Fibroblast of pulmonary artery (primary cell): ENCODE measurements at regions not wholly inside any gene's neighbourhood (a gene's known extent, or its start where the extent isn't known, plus 50 kb on each side); places are given as distances from the start of the nearest gene placed in this dataset.
"Not testable (repeated sequence)": the region's sequence is repeated elsewhere in the genome, so short reads cannot be mapped to it uniquely, and the experiment has no call there.

Experiments used
- DNase-seq: peaks from one replicate; pipeline ENCODE4 v3.0.0-alpha.2; 2010; ENCODE audit warnings: low read depth
- H3K4me3 ChIP-seq: replicated peaks from 2 replicates; pipeline ENCODE4 v1.5.1; 2011; ENCODE audit warnings: low read depth, mild to moderate bottlenecking, control low read depth, low read length, moderate library complexity
- TF ChIP-seq, protein P1 (sequence below): IDR thresholded peaks from 2 replicates; pipeline ENCODE4 v1.5.1; 2011; ENCODE audit warnings: mild to moderate bottlenecking, control low read depth, low read length, inconsistent platforms; ENCODE audit errors: missing control alignments

DNA sequence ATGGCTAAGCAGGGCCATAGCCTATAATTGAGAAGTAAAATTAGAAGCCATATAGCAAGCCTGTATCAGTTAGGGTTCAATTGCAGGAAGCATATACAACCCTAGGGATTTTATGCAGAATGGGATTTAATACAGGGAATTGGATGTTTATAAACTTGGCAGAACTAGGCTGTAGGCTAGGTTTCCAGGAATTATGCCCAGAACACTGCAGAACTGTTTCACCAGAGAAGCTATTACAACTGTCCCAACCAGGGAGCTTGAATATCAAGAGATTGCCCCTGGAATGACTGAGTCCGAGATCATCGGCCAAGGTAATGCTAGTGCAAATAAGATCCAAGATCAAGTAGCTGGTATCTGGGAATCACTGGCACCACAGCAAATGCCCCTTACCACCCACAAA is 64.0 kb downstream of the PRR15 start:
- DNase-seq, result no peak
- TF ChIP-seq, protein P1, sequence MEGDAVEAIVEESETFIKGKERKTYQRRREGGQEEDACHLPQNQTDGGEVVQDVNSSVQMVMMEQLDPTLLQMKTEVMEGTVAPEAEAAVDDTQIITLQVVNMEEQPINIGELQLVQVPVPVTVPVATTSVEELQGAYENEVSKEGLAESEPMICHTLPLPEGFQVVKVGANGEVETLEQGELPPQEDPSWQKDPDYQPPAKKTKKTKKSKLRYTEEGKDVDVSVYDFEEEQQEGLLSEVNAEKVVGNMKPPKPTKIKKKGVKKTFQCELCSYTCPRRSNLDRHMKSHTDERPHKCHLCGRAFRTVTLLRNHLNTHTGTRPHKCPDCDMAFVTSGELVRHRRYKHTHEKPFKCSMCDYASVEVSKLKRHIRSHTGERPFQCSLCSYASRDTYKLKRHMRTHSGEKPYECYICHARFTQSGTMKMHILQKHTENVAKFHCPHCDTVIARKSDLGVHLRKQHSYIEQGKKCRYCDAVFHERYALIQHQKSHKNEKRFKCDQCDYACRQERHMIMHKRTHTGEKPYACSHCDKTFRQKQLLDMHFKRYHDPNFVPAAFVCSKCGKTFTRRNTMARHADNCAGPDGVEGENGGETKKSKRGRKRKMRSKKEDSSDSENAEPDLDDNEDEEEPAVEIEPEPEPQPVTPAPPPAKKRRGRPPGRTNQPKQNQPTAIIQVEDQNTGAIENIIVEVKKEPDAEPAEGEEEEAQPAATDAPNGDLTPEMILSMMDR, result no peak
- no peak overlapping the region for H3K4me3 ChIP-seq

DNA sequence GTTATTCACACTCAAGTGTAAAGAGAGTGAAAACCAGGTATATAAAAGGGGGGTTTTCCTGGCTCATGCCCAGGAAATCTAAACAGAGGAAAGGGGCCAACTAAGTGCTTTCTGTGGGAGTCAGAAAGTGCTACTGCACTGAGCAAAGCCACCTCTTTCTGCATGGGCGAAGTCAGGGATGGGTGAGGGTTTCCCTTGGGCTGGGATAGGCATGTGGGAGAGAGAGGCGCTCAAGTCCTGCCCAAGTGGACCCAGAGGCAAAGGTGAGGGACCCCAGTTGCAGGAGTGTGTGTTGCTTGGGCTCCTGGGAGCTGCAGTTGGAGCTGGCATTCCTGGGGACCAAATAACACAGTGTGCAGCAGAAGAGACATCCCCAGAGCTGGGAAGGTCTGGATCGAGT is 65.9 kb downstream of the PRR15 start:
- no peak overlapping the region for H3K4me3 ChIP-seq
- TF ChIP-seq, protein P1, result no peak
- DNase-seq, result no peak

DNA sequence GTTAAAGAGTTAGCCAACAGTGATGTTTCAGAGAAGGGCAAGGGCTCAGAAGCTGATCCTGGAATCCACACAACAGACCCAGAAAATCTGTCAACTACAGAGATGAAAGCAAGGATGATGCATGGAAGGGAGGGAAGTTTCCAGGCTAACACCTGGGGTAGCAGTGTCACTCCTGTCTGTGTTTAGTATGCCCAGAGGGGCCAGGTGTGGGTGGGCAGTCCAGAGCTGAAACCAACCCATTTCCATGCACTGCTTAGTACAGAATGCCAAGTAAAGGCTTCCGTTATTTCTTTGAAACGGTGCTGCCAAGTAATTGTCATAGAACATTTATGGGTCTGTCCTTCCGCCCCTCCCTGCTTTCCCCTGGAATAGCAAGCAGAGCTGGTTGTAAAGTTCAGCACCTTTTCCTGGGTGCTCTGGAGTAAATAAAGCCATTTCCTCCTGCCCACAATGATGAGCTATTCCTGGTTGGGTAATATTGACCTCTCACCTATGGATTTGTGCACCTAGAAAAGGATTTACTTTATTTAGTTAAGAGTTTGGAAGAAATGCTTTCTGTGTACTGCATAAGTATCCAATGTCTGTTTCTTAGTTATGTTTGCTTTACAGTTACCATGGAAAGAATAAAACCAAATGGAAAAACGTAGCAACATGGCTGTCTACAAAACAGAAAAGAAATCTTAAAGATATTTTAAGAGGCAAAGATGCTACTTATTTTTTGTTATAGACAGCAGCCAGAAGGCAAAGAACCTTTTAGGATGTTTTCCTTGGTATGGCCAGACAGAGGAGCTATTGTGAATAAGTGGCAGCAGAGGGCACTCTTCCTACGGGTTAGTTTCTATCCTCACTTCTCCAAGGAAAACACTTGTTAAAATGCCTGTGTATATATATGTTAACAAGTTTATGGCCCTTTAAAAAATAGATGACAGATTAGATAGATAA is 71.7 kb downstream of the PRR15 start:
- peak; percentile 70 for DNase-seq

DNA sequence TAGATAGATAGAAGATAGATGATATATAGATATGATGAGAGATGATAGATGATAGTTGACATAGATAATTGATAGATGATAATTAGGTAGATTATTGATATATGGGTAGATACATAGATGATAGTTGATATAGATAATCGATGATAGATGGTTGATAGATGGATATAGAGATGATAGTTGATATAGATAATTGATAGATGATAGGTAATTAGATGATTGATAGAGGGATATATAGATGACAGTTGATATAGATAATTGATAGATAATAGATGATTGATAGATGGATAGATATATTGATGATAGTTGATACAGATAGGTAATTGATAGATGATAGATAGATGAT is 72.3 kb downstream of the PRR15 start:
- TF ChIP-seq, protein P1, result no peak
- DNase-seq, result no peak
- no peak overlapping the region for H3K4me3 ChIP-seq

More for the DNA sequence above, 71.7 kb downstream of the PRR15 start:
- TF ChIP-seq, protein P1, result peak; percentile 59
- not testable (repeated sequence) for H3K4me3 ChIP-seq

DNA sequence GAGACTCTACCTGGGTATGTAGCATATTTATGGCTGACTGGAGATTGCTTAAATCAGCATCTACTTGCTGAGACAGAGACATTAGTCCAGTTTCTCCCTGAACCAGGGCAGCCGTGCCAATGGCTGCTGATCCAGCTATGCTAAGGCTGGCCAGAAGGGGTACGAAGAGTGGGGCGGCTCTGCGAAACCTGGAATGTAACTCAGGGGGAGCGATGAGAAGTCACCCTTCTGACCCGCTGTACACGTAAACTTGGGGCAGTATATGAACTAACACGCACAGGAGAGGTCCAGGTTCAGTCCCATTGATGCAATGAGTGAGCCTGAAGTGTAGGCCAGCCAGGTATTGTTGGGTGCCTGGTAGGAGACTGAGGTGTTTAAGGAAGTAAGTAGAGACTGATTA is 73.7 kb downstream of the PRR15 start:
- no peak for DNase-seq
- TF ChIP-seq, protein P1, result no peak
- H3K4me3 ChIP-seq, result no peak overlapping the region

DNA sequence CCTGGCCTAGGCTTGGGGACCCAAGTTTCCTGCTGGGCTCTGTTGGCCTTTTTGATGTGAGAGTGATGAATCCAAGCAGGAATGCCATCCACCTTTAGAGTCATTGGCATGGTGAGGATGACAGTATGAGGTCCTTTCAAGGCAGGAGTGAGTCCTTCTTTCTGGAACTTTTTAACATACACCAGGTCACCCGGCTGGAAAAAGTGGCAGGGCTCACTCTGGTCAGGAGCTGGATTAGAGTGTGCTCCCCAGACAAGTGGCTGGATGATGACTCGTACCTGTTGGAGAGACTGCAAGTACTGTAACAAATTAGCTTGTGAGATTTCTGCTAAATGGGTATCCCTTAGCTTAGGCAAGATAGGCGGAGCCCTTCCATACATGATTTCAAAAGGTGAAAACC is 75.2 kb downstream of the PRR15 start:
- not testable (repeated sequence) for H3K4me3 ChIP-seq, DNase-seq

DNA sequence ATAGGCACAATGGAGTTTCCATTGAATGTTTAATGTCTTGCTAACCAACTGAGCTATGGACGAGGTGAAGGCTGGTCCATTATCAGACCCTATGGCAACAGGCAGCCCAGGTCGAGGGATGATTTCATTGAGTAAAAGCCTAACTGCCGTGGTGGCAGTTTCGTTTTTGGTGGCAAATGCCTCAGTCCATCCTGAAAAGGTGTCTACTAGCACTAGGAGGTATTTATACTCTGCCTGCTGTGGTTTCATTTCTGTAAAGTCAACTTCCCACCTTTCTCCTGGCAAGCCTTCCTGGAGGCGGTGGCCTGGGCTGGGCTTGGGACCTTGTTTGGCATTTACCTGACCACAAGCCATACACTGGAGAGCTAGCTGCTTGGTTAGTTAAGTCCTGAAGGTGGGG is 75.8 kb downstream of the PRR15 start:
- TF ChIP-seq, protein P1, result no peak
- H3K4me3 ChIP-seq, result no peak overlapping the region

More for the DNA sequence above, 75.8 kb downstream of the PRR15 start:
- no peak for DNase-seq
